MCF 10A (cell line): ENCODE measurements at regions not wholly inside any gene's neighbourhood (a gene's known extent, or its start where the extent isn't known, plus 50 kb on each side); places are given as distances from the start of the nearest gene placed in this dataset.
"Not testable (repeated sequence)": the region's sequence is repeated elsewhere in the genome, so short reads cannot be mapped to it uniquely, and the experiment has no call there.

Experiments
- BruUV-seq: library from RNA; stranded (reverse); fragments of 400-500 nt; replicated peaks from 2 replicates; lab custom pipeline; 2021; lab: Mats Ljungman, UMichigan
- CTCF ChIA-PET: fragments of 300-600 bp; sonication (Branson Sonifier 250); formaldehyde crosslinking; extraction: SDS; loops from one replicate; lab custom pipeline; 2021; ENCODE audit warnings: antibody characterized with exemption, inconsistent platforms; lab: Yijun Ruan, JAX
- POLR2A ChIA-PET: fragments of 300-600, 350-650 bp; sonication (Branson Sonifier 250); formaldehyde crosslinking; extraction: SDS; loops from one replicate; lab custom pipeline; 2020; ENCODE audit warnings: antibody characterized with exemption, inconsistent platforms; lab: Yijun Ruan, JAX
- DNase-seq: peaks from one replicate; pipeline ENCODE4 v3.0.0-alpha.2; 2018; ENCODE audit not compliant: unreplicated experiment
- H3K27ac Mint-ChIP-seq: one replicate; pipeline ENCODE4 v1.8.0; 2022; ENCODE audit warnings: mild to moderate bottlenecking, low read depth, mixed read lengths; ENCODE audit not compliant: unreplicated experiment
- H3K27me3 Mint-ChIP-seq: one replicate; pipeline ENCODE4 v1.8.0; 2022; ENCODE audit warnings: mixed read lengths; ENCODE audit not compliant: insufficient read depth, unreplicated experiment
- H3K36me3 Mint-ChIP-seq: one replicate; pipeline ENCODE4 v1.8.0; 2022; ENCODE audit warnings: mild to moderate bottlenecking, moderate library complexity, mixed read lengths; ENCODE audit not compliant: insufficient read depth, unreplicated experiment
- H3K4me1 Mint-ChIP-seq: one replicate; pipeline ENCODE4 v1.8.0; 2022; ENCODE audit warnings: mixed read lengths; ENCODE audit not compliant: insufficient read depth, unreplicated experiment
- H3K4me3 Mint-ChIP-seq: one replicate; pipeline ENCODE4 v1.8.0; 2022; ENCODE audit warnings: mild to moderate bottlenecking, moderate library complexity, mixed read lengths; ENCODE audit not compliant: unreplicated experiment
- H3K9me3 Mint-ChIP-seq: one replicate; pipeline ENCODE4 v1.8.0; 2022; ENCODE audit warnings: mixed read lengths; ENCODE audit not compliant: unreplicated experiment
- CTCF ChIP-seq: fragments of 200-600 bp; IDR thresholded peaks from one replicate; pipeline ENCODE4 v1.8.0; 2022; ENCODE audit warnings: antibody characterized with exemption, mild to moderate bottlenecking; ENCODE audit not compliant: unreplicated experiment
- intact Hi-C: fragments of 100-400 bp; cut with micrococcal nuclease; formaldehyde crosslinking; loops from 2 replicates; pipeline ENCODE4 v1.14.1; 2022

GRCh38 chr20:59102841-59103299 is 60.3 kb upstream of the PRELID3B start:
- no TSS peak for BruUV-seq
- H3K4me1 Mint-ChIP-seq = no peaks in the 10 kb centered on the region
- ChIA-PET CTCF (interaction anchor here (0.6 to 0.8 kb wide), 2 partner anchors 124 to 260 kb away, joined by 3 to 5 read pairs; no protein-coding TSS in a partner anchor), POLR2A (no interaction called here)
- no peak overlapping the region for H3K27ac Mint-ChIP-seq
- no peak for DNase-seq
- no peak for TF ChIP-seq CTCF
- H3K4me3 Mint-ChIP-seq = no peak overlapping the region
- H3K9me3 Mint-ChIP-seq = no peaks in the 10 kb centered on the region
- H3K36me3 Mint-ChIP-seq = no peaks in the 10 kb centered on the region
- H3K27me3 Mint-ChIP-seq = peaks cover 98% of the 10 kb centered on the region
- intact Hi-C loops = no loop called here

GRCh38 chr20:59101961-59102360 is 59.4 kb upstream of the PRELID3B start:
- Mint-ChIP-seq H3K9me3 (no peaks in the 10 kb centered on the region), H3K27me3 (peaks cover 95% of the 10 kb centered on the region), H3K36me3 (no peaks in the 10 kb centered on the region), H3K4me3 (no peak overlapping the region), H3K4me1 (no peaks in the 10 kb centered on the region), H3K27ac (no peak overlapping the region)
- DNase-seq = no peak
- TF ChIP-seq CTCF = no peak
- POLR2A ChIA-PET = no interaction called here
- intact Hi-C loops = no loop called here
- CTCF ChIA-PET = no interaction called here
- BruUV-seq = no TSS peak

GRCh38 chr20:59099864-59100263 is 57.3 kb upstream of the PRELID3B start:
- H3K9me3 Mint-ChIP-seq, H3K27ac Mint-ChIP-seq, BruUV-seq, POLR2A ChIA-PET, CTCF ChIA-PET, H3K36me3 Mint-ChIP-seq, intact Hi-C loops, H3K4me1 Mint-ChIP-seq, H3K4me3 Mint-ChIP-seq, DNase-seq: not testable (repeated sequence)
- peaks cover 92% of the 10 kb centered on the region for H3K27me3 Mint-ChIP-seq

GRCh38 chr20:59095140-59095539 is 52.6 kb upstream of the PRELID3B start:
- no peaks in the 10 kb centered on the region for H3K36me3 Mint-ChIP-seq
- H3K9me3 Mint-ChIP-seq = no peaks in the 10 kb centered on the region
- DNase-seq = no peak
- H3K27me3 Mint-ChIP-seq = peaks cover 88% of the 10 kb centered on the region
- POLR2A ChIA-PET = interaction anchor here (0.7 to 1.5 kb wide), 2 partner anchors 11 to 17 kb away, joined by 3 read pairs; no protein-coding TSS in a partner anchor
- BruUV-seq = no TSS peak
- no peak overlapping the region for H3K27ac Mint-ChIP-seq
- H3K4me3 Mint-ChIP-seq = no peak overlapping the region
- H3K4me1 Mint-ChIP-seq = no peaks in the 10 kb centered on the region
- TF ChIP-seq CTCF = no peak
- CTCF ChIA-PET = interaction anchor here (0.6 to 1.0 kb wide), 3 partner anchors 158 to 476 kb away, joined by 3 to 5 read pairs (median 3); no protein-coding TSS in a partner anchor
- intact Hi-C loops = no loop called here
